ENCODE measurements at regions not wholly inside any gene's neighbourhood (a gene's known extent, or its start where the extent isn't known, plus 50 kb on each side); places are given as distances from the start of the nearest gene placed in this dataset.

- TF ChIP-seq TSHZ2 (CRISPR knock-in tag; IDR thresholded peaks at IDR 0.05), result no peak
Measured at GRCh38 chr16:80280557-80280956, 260.2 kb upstream of the DYNLRB2 start (continued).

GRCh38 chr16:80279656-80280055 lies 261.1 kb upstream of the DYNLRB2 start:
- TF ChIP-seq SNAI2 (CRISPR knock-in tag; IDR thresholded peaks at IDR 0.05) (no peak), ZNF8 (CRISPR knock-in tag; IDR thresholded peaks at IDR 0.05) (no peak), ZNF70 (CRISPR knock-in tag; IDR thresholded peaks at IDR 0.05) (no peak), ESRRG (CRISPR knock-in tag; IDR thresholded peaks at IDR 0.05) (no peak), CSDC2 (CRISPR knock-in tag; IDR thresholded peaks at IDR 0.05) (no peak), POU6F1 (CRISPR knock-in tag; IDR thresholded peaks at IDR 0.05; ENCODE audit: borderline replicate concordance, low read depth) (no peak), ZC3H10 (CRISPR knock-in tag; IDR thresholded peaks at IDR 0.05) (no peak), PPARA (CRISPR knock-in tag; IDR thresholded peaks at IDR 0.05; ENCODE audit: borderline replicate concordance) (no peak)
- ATAC-seq, result no peak

DNA sequence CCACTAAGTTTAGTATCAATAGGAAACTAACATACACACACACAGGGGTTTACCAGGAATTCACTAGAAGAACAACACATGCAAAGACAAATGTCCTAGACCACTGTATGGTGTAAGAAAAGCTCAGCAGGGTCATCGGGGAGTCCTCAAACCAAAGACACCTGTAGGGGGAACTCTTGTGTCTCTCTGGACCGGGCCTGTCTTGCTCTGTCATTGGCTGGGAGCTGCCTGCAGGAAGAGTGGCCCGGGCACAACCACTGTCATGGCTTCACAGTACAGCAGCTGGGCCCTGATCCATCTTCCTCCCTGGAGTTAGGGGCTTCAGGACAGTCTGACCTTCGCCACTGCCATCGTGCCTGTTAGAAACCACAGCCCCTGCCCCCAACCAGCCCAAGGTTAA lies 263.6 kb upstream of the DYNLRB2 start:
- ATAC-seq, result no peak

GRCh38 chr16:80274576-80275191 lies 266.1 kb upstream of the DYNLRB2 start:
- TF ChIP-seq TSHZ2 (CRISPR knock-in tag; IDR thresholded peaks at IDR 0.05) (no peak), POU6F1 (CRISPR knock-in tag; IDR thresholded peaks at IDR 0.05; ENCODE audit: borderline replicate concordance, low read depth) (no peak), PPARA (CRISPR knock-in tag; IDR thresholded peaks at IDR 0.05; ENCODE audit: borderline replicate concordance) (no peak), ARNTL (CRISPR knock-in tag; IDR thresholded peaks at IDR 0.05; ENCODE audit: borderline replicate concordance, low read depth) (no peak), PATZ1 (CRISPR knock-in tag; IDR thresholded peaks at IDR 0.05; ENCODE audit: borderline replicate concordance) (no peak)
- ATAC-seq, result no peak

More for the DNA sequence above, 263.6 kb upstream of the DYNLRB2 start:
- TF ChIP-seq GLIS3 (CRISPR knock-in tag; IDR thresholded peaks at IDR 0.05), result no peak
- no peak for TF ChIP-seq POU6F1 (CRISPR knock-in tag; IDR thresholded peaks at IDR 0.05; ENCODE audit: borderline replicate concordance, low read depth)
- TF ChIP-seq CSRNP3 (CRISPR knock-in tag; IDR thresholded peaks at IDR 0.05), result no peak
- TF ChIP-seq ZNF70 (CRISPR knock-in tag; IDR thresholded peaks at IDR 0.05), result no peak
- TF ChIP-seq TCF4 (CRISPR knock-in tag; IDR thresholded peaks at IDR 0.05; ENCODE audit: borderline replicate concordance), result no peak
- no peak for TF ChIP-seq ZNF565 (CRISPR knock-in tag; conservative IDR thresholded peaks at IDR 0.05; ENCODE audit: low read depth)
- no peak for TF ChIP-seq CSDC2 (CRISPR knock-in tag; IDR thresholded peaks at IDR 0.05)
- TF ChIP-seq BACH2 (CRISPR knock-in tag; IDR thresholded peaks at IDR 0.05; ENCODE audit: borderline replicate concordance), result no peak
- no peak for TF ChIP-seq ZC3H10 (CRISPR knock-in tag; IDR thresholded peaks at IDR 0.05)
